ENCODE measurements at regions not wholly inside any gene's neighbourhood (a gene's known extent, or its start where the extent isn't known, plus 50 kb on each side); places are given as distances from the start of the nearest gene placed in this dataset.

DNA sequence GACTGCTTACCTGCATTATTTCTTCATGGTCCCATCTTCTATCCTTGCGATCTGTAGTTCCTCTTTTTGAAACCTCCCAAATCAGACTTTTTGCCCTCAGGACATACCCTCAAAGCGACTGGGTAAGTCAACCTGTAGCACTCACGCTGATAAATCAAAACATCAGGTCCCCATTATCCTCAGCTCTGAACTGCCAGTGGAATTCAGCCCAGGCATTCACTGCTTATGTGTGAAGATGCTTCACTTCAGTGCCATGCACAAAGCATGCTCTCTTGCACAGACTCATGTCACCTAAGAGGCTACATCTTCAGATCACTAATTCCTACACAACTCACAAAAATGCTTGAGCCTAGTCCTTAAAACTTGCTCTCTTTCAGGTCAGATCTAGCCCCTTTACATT is 283.6 kb upstream of the KLF6 start:
- TF ChIP-seq, protein P1, sequence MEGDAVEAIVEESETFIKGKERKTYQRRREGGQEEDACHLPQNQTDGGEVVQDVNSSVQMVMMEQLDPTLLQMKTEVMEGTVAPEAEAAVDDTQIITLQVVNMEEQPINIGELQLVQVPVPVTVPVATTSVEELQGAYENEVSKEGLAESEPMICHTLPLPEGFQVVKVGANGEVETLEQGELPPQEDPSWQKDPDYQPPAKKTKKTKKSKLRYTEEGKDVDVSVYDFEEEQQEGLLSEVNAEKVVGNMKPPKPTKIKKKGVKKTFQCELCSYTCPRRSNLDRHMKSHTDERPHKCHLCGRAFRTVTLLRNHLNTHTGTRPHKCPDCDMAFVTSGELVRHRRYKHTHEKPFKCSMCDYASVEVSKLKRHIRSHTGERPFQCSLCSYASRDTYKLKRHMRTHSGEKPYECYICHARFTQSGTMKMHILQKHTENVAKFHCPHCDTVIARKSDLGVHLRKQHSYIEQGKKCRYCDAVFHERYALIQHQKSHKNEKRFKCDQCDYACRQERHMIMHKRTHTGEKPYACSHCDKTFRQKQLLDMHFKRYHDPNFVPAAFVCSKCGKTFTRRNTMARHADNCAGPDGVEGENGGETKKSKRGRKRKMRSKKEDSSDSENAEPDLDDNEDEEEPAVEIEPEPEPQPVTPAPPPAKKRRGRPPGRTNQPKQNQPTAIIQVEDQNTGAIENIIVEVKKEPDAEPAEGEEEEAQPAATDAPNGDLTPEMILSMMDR (IDR thresholded peaks at IDR 0.05; ENCODE audit: extremely low read depth in 1 of 2, insufficient read depth in 1 of 2, low read depth in 1 of 2, low read length in 2 of 2): no peak
- no peak for TF ChIP-seq FOS (IDR thresholded peaks at IDR 0.05; ENCODE audit: borderline replicate concordance, insufficient read depth, low read length)
- no peak for TF ChIP-seq POLR2A (IDR thresholded peaks at IDR 0.05; ENCODE audit: low read depth, low read length)
- no peak for TF ChIP-seq POLR2AphosphoS5 (IDR thresholded peaks at IDR 0.05; ENCODE audit: insufficient read depth, low read depth, low read length)
- TF ChIP-seq JUN (IDR thresholded peaks at IDR 0.05; ENCODE audit: borderline replicate concordance, insufficient read depth, insufficient read length, low read depth): no peak
- TF ChIP-seq, protein P2, sequence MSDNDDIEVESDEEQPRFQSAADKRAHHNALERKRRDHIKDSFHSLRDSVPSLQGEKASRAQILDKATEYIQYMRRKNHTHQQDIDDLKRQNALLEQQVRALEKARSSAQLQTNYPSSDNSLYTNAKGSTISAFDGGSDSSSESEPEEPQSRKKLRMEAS (IDR thresholded peaks at IDR 0.05; ENCODE audit: insufficient read depth, insufficient read length): no peak
- TF ChIP-seq GATA2 (IDR thresholded peaks at IDR 0.05; ENCODE audit: insufficient read depth, insufficient read length, low read depth, low read length): no peak
- TF ChIP-seq EZH2 (IDR thresholded peaks at IDR 0.05; ENCODE audit: borderline replicate concordance, low read depth, low read length, severe bottlenecking): no peak
- no peak for TF ChIP-seq MYC (IDR thresholded peaks at IDR 0.05; ENCODE audit: low read depth, low read length)
- H3K27me3 ChIP-seq (ENCODE audit: control insufficient read depth in 2 of 2, insufficient read depth in 2 of 2, low read length in 2 of 2): no peaks in the 10 kb centered on the region
- POLR2A ChIA-PET: no interaction called here
- no peaks in the 10 kb centered on the region for H3K9me3 ChIP-seq (replicated peaks; ENCODE audit: control insufficient read depth, insufficient read depth, low read length)
- CTCF ChIA-PET: interaction anchor here (1.3 kb wide), 1 partner anchor 15 kb away, joined by 4 read pairs; no protein-coding TSS in a partner anchor
- H3K79me2 ChIP-seq (ENCODE audit: control insufficient read depth, insufficient read depth, low read length): no peaks in the 10 kb centered on the region
- H3K4me1 ChIP-seq (ENCODE audit: control insufficient read depth, extremely low read depth, insufficient read depth, low read length): peaks cover 38% of the 10 kb centered on the region
- H3K4me2 ChIP-seq (ENCODE audit: insufficient read depth, low read length): no peak overlapping the region
- H2AFZ ChIP-seq (ENCODE audit: low read depth, low read length): peak overlapping the region; percentile 11
- intact Hi-C loops (cut with micrococcal nuclease): loop anchor here (1.0 to 2.0 kb wide), 2 partner anchors 24 to 174 kb away; no protein-coding TSS in a partner anchor
- H3K9ac ChIP-seq (replicated peaks; ENCODE audit: extremely low read depth, insufficient read depth, low read length): no peak overlapping the region
- no peaks in the 10 kb centered on the region for H3K36me3 ChIP-seq (ENCODE audit: control insufficient read depth in 2 of 2, extremely low read depth in 1 of 2, insufficient read depth in 2 of 2, low read length in 2 of 2)
- BruUV-seq (replicated peaks): no TSS peak
- no peaks in the 10 kb centered on the region for H4K20me1 ChIP-seq (replicated peaks; ENCODE audit: control insufficient read depth, extremely low read depth, insufficient read depth, low read length)
- no peaks in the 10 kb centered on the region for H3K9me1 ChIP-seq (replicated peaks; ENCODE audit: control insufficient read depth, extremely low read depth, insufficient read depth, low read length)
- DNase-seq (ENCODE audit: low read depth, low spot score) (no peak), FAIRE-seq (no peak)
- no peak overlapping the region for H3K4me3 ChIP-seq (replicated peaks in 1 of 3; ENCODE audit: insufficient read depth in 1 of 3, low read depth in 1 of 3, low read length in 3 of 3)
- H3K27ac ChIP-seq (ENCODE audit: insufficient read depth, low read depth, low read length): no peak overlapping the region
- dilution Hi-C loops (cut with MboI; ENCODE audit: extremely low pct_ligation_motif_present, low sequenced_read_pairs): no loop called here
